Neural progenitor cell (in vitro differentiated cells): ENCODE measurements at regions not wholly inside any gene's neighbourhood (a gene's known extent, or its start where the extent isn't known, plus 50 kb on each side); places are given as distances from the start of the nearest gene placed in this dataset.

ENCODE experiments used
- CTCF ChIP-seq: fragments of 200-600 bp; sonication (generic); IDR thresholded peaks from 2 replicates; pipeline ENCODE4 v1.5.1; 2017; ENCODE audit warnings: antibody characterized with exemption, mild to moderate bottlenecking
- EZH2 ChIP-seq: fragments of 200-600 bp; sonication (generic); IDR thresholded peaks from 2 replicates; pipeline ENCODE4 v1.6.1; 2017; ENCODE audit warnings: antibody characterized with exemption, mild to moderate bottlenecking, moderate library complexity

- TF ChIP-seq EZH2, result no peak
- no peak for TF ChIP-seq CTCF
Measured at GRCh38 chr7:156479596-156479995, 161.0 kb upstream of the RNF32 start.
